HepG2 (cell line): ENCODE measurements at regions not wholly inside any gene's neighbourhood (a gene's known extent, or its start where the extent isn't known, plus 50 kb on each side); places are given as distances from the start of the nearest gene placed in this dataset.

Source experiments
- DPF2 ChIP-seq: sonication (generic); formaldehyde crosslinking; IDR thresholded peaks from 2 replicates; pipeline ENCODE4 v1.4.0; 2020; ENCODE audit warnings: mild to moderate bottlenecking, low read depth, missing genetic modification reagents, borderline replicate concordance
- HDAC2 ChIP-seq: sonication (generic); formaldehyde crosslinking; IDR thresholded peaks from 2 replicates; pipeline ENCODE4 v1.4.0; 2020; ENCODE audit warnings: missing genetic modification reagents
- KLF13 ChIP-seq: sonication (generic); formaldehyde crosslinking; IDR thresholded peaks from 2 replicates; pipeline ENCODE4 v1.4.0; 2020; ENCODE audit warnings: mild to moderate bottlenecking, missing genetic modification reagents
- NCOA2 ChIP-seq: sonication (generic); formaldehyde crosslinking; IDR thresholded peaks from 2 replicates; pipeline ENCODE4 v1.8.0; 2022; ENCODE audit warnings: inconsistent platforms
- RBAK ChIP-seq: sonication (generic); formaldehyde crosslinking; IDR thresholded peaks from 2 replicates; pipeline ENCODE4 v1.5.1; 2020; ENCODE audit warnings: mild to moderate bottlenecking, missing genetic modification reagents
- RBM22 ChIP-seq: fragments of 200-400 bp; formaldehyde crosslinking; optimal IDR thresholded peaks from 2 replicates; pipeline ENCODE3; 2017; ENCODE audit warnings: mild to moderate bottlenecking, low read length, moderate library complexity
- RXRA ChIP-seq: sonication (generic); formaldehyde crosslinking; IDR thresholded peaks from 2 replicates; pipeline ENCODE4 v1.5.1; 2020; ENCODE audit warnings: missing genetic modification reagents
- SRSF9 ChIP-seq: fragments of 200-400 bp; formaldehyde crosslinking; IDR thresholded peaks from 2 replicates; pipeline ENCODE4 v1.6.1; 2018; ENCODE audit warnings: borderline replicate concordance, mild to moderate bottlenecking, low read depth, low read length; ENCODE audit not compliant: insufficient read depth, poor library complexity, severe bottlenecking
- ZNF367 ChIP-seq: sonication (generic); formaldehyde crosslinking; IDR thresholded peaks from 2 replicates; pipeline ENCODE4 v1.4.0; 2020; ENCODE audit warnings: missing genetic modification reagents, borderline replicate concordance
- ZNF383 ChIP-seq: sonication (generic); formaldehyde crosslinking; IDR thresholded peaks from 2 replicates; pipeline ENCODE4 v1.4.0; 2020; ENCODE audit warnings: missing genetic modification reagents, mild to moderate bottlenecking, borderline replicate concordance
- ZNF619 ChIP-seq: sonication (generic); formaldehyde crosslinking; IDR thresholded peaks from 2 replicates; pipeline ENCODE4 v1.4.0; 2020; ENCODE audit warnings: mild to moderate bottlenecking, missing genetic modification reagents
- TF ChIP-seq, protein P1 (sequence below), 2 experiments: sonication (generic) in 1 of 2; formaldehyde crosslinking in 1 of 2; IDR thresholded peaks; 2 replicates each; pipeline versions ENCODE4 v1.4.0 to v1.6.1; 2018 to 2020; ENCODE audit warnings: missing genetic modification reagents in 2 of 2, borderline replicate concordance in 1 of 2, low read depth in 1 of 2, mild to moderate bottlenecking in 1 of 2, missing biosample characterization in 1 of 2
- TF ChIP-seq, protein P2 (sequence below): sonication (generic); formaldehyde crosslinking; IDR thresholded peaks from 2 replicates; pipeline ENCODE4 v1.5.0; 2020; ENCODE audit warnings: missing genetic modification reagents, mild to moderate bottlenecking, borderline replicate concordance
- TF ChIP-seq, protein P3 (sequence below): sonication (generic); formaldehyde crosslinking; IDR thresholded peaks from 2 replicates; pipeline ENCODE4 v1.8.0; 2022; ENCODE audit warnings: mild to moderate bottlenecking, missing genetic modification reagents, moderate library complexity
- TF ChIP-seq, protein P4 (sequence below): sonication (generic); formaldehyde crosslinking; IDR thresholded peaks from 2 replicates; pipeline ENCODE4 v1.4.0; 2020; ENCODE audit warnings: mild to moderate bottlenecking, missing genetic modification reagents
- TF ChIP-seq, protein P5 (sequence below): sonication (generic); formaldehyde crosslinking; IDR thresholded peaks from 2 replicates; pipeline ENCODE4 v1.4.0; 2020; ENCODE audit warnings: mild to moderate bottlenecking, missing genetic modification reagents

DNA sequence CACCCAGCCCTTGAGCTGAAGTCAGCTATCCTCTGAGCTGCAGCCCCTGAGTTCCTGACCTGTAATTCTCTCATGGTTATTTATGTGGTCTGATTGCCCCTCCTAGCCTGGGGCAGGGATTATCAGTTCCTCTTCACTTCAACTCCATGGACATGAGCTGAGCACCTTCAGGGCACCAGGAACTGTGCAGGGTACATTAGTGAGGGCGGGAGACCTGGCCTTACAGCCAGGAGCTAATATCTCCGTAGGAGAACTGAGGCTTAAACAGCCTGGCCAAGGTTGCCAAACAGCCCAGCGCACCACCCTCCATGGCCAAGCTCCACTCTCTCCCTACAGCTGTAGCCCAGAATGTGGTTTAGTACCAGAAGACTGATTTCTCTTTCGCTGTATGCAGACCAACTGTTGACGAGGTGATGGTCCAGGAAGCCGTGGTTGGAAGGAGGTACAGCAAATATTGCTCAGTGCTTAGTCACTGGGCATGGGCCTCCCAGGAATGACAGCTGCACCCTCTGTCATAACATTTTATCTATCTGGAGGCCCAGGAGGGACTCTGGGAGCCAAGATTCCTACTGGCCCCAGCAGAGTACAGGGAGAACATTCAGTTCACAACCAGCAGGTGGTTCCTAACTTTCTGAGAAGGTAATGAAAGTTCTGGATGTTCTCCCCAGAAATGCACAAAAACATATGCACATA, 228.7 kb upstream of the SIX2 start (continued):
- TF ChIP-seq ZNF619 (CRISPR knock-in tag) (no peak), KLF13 (CRISPR knock-in tag) (no peak), RXRA (CRISPR knock-in tag) (peak; percentile 34; the same call in 1 of the 2 replicates), HDAC2 (CRISPR knock-in tag) (0 out of 2 replicates have a peak, but pooled peaks have one; percentile 21), ZNF383 (no peak), DPF2 (CRISPR knock-in tag) (no peak), ZNF367 (CRISPR knock-in tag) (no peak), SRSF9 (no peak), NCOA2 (CRISPR knock-in tag) (peak; percentile 52), RBM22 (no peak), RBAK (CRISPR knock-in tag) (no peak)
- TF ChIP-seq, protein P1, sequence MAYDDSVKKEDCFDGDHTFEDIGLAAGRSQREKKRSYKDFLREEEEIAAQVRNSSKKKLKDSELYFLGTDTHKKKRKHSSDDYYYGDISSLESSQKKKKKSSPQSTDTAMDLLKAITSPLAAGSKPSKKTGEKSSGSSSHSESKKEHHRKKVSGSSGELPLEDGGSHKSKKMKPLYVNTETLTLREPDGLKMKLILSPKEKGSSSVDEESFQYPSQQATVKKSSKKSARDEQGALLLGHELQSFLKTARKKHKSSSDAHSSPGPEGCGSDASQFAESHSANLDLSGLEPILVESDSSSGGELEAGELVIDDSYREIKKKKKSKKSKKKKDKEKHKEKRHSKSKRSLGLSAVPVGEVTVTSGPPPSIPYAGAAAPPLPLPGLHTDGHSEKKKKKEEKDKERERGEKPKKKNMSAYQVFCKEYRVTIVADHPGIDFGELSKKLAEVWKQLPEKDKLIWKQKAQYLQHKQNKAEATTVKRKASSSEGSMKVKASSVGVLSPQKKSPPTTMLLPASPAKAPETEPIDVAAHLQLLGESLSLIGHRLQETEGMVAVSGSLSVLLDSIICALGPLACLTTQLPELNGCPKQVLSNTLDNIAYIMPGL (CRISPR knock-in tag; IDR thresholded peaks at IDR 0.05; ENCODE audit: borderline replicate concordance in 1 of 2, low read depth in 1 of 2): no peak
- TF ChIP-seq, protein P2, sequence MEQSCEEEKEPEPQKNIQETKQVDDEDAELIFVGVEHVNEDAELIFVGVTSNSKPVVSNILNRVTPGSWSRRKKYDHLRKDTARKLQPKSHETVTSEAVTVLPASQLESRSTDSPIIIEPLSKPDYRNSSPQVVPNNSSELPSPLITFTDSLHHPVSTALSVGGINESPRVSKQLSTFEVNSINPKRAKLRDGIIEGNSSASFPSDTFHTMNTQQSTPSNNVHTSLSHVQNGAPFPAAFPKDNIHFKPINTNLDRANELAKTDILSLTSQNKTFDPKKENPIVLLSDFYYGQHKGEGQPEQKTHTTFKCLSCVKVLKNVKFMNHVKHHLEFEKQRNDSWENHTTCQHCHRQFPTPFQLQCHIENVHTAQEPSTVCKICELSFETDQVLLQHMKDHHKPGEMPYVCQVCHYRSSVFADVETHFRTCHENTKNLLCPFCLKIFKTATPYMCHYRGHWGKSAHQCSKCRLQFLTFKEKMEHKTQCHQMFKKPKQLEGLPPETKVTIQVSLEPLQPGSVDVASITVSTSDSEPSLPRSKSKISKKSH (CRISPR knock-in tag): no peak
- TF ChIP-seq, protein P3, sequence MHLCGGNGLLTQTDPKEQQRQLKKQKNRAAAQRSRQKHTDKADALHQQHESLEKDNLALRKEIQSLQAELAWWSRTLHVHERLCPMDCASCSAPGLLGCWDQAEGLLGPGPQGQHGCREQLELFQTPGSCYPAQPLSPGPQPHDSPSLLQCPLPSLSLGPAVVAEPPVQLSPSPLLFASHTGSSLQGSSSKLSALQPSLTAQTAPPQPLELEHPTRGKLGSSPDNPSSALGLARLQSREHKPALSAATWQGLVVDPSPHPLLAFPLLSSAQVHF: no peak
- TF ChIP-seq, protein P4, sequence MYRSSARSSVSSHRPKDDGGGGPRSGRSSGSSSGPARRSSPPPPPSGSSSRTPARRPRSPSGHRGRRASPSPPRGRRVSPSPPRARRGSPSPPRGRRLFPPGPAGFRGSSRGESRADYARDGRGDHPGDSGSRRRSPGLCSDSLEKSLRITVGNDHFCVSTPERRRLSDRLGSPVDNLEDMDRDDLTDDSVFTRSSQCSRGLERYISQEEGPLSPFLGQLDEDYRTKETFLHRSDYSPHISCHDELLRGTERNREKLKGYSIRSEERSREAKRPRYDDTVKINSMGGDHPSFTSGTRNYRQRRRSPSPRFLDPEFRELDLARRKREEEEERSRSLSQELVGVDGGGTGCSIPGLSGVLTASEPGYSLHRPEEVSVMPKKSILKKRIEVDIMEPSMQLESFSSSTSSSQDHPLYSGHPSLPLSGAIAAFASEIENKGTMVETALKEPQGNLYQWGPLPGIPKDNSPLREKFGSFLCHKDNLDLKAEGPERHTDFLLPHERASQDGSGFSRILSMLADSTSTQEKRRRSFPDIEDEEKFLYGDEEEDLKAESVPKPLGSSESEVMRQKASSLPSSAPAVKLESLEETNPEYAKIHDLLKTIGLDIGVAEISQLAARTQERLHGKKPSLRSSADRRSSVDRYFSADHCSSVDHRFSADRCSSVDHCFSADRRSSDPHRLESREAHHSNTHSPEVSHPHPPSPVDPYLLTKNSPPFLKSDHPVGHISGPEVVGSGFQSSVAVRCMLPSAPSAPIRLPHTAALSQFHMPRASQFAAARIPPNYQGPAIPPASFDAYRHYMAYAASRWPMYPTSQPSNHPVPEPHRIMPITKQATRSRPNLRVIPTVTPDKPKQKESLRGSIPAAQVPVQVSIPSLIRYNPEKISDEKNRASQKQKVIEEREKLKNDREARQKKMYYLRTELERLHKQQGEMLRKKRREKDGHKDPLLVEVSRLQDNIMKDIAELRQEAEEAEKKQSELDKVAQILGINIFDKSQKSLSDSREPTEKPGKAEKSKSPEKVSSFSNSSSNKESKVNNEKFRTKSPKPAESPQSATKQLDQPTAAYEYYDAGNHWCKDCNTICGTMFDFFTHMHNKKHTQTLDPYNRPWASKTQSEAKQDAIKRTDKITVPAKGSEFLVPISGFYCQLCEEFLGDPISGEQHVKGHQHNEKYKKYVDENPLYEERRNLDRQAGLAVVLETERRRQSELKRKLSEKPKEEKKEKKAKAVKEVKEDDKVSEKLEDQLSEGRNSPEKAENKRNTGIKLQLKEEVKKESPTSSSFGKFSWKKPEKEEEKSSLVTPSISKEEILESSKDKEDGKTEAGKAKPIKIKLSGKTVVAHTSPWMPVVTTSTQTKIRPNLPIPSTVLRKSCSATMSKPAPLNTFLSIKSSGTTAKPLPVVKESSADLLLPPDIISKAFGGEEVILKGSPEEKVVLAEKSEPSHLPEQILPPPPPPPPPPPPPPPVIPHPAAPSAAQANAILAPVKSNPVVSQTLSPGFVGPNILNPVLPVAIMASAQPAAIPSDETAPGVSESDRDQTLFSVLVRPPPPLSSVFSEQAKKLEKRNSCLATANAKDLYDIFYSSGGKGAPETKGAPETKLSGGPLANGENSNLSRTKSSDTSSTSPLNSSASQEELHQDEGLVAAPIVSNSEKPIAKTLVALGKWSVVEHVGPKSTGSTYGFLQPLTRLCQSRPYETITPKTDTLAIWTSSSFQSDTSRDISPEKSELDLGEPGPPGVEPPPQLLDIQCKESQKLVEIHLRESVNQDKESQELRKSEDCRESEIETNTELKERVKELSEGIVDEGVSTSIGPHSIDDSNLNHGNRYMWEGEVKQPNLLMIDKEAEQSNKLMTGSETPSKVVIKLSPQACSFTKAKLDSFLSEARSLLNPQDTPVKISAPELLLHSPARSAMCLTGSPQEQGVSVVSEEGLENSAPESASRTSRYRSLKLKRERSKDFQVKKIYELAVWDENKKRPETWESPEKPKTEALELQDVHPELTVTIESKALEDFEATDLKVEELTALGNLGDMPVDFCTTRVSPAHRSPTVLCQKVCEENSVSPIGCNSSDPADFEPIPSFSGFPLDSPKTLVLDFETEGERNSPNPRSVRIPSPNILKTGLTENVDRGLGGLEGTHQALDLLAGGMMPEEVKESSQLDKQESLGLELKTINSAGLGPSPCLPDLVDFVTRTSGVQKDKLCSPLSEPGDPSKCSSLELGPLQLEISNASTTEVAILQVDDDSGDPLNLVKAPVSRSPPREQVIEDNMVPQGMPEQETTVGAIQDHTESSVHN (CRISPR knock-in tag): no peak
- TF ChIP-seq, protein P5, sequence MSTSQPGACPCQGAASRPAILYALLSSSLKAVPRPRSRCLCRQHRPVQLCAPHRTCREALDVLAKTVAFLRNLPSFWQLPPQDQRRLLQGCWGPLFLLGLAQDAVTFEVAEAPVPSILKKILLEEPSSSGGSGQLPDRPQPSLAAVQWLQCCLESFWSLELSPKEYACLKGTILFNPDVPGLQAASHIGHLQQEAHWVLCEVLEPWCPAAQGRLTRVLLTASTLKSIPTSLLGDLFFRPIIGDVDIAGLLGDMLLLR (CRISPR knock-in tag): no peak
